ENCODE measurements at regions not wholly inside any gene's neighbourhood (a gene's known extent, or its start where the extent isn't known, plus 50 kb on each side); places are given as distances from the start of the nearest gene placed in this dataset.

- TF ChIP-seq ZNF274 (IDR thresholded peaks at IDR 0.05; ENCODE audit: low read depth, low read length) (no peak), YY1 (IDR thresholded peaks at IDR 0.05; ENCODE audit: insufficient read depth, insufficient read length) (no peak)
Measured at GRCh38 chr18:42614619-42615293, 500.7 kb downstream of the RIT2 start.

All from NT2/D1 (cell line).